IMR-90 (cell line): ENCODE measurements at regions not wholly inside any gene's neighbourhood (a gene's known extent, or its start where the extent isn't known, plus 50 kb on each side); places are given as distances from the start of the nearest gene placed in this dataset.

ENCODE experiments used
- ATAC-seq: fragments of 200-7000 bp; cut with Tn5 transposase; 2 replicates; pipeline ENCODE4 v1.9.1; 2020; ENCODE audit warnings: low read depth, mild to moderate bottlenecking, moderate library complexity
- BruUV-seq: library from RNA; stranded (reverse); fragments of 400-500 nt; replicated peaks from 2 replicates; lab custom pipeline; 2021; lab: Mats Ljungman, UMichigan
- CTCF ChIA-PET: fragments of 300-600 bp; formaldehyde crosslinking; extraction: SDS; loops from one replicate; lab custom pipeline; 2021; ENCODE audit warnings: antibody characterized with exemption; lab: Yijun Ruan, JAX
- POLR2A ChIA-PET: fragments of 300-600 bp; sonication (Branson Sonifier 250); formaldehyde crosslinking; loops from one replicate; lab custom pipeline; 2022; ENCODE audit warnings: antibody characterized with exemption; ENCODE audit not compliant: unreplicated experiment; lab: Charles Lee
- DNase-seq: peaks from one replicate; pipeline ENCODE4 v3.0.0; 2013
- H2AFZ ChIP-seq: replicated peaks from 2 replicates; pipeline ENCODE3; 2013; ENCODE audit warnings: low read length, mild to moderate bottlenecking; ENCODE audit not compliant: poor library complexity
- H2AK5ac ChIP-seq: 2 replicates; pipeline ENCODE4 v1.6.1; 2013; ENCODE audit warnings: low read depth, low read length, inconsistent platforms
- H2AK9ac ChIP-seq: replicated peaks from 2 replicates; pipeline ENCODE3; 2013; ENCODE audit warnings: mild to moderate bottlenecking, low read depth, low read length, moderate library complexity; ENCODE audit not compliant: poor library complexity
- H2BK120ac ChIP-seq: 2 replicates; pipeline ENCODE4 v1.6.1; 2013; ENCODE audit warnings: low read depth, low read length, inconsistent platforms
- H2BK15ac ChIP-seq: 3 replicates; pipeline ENCODE4 v1.6.1; 2013; ENCODE audit warnings: low read depth, low read length, inconsistent platforms
- H2BK20ac ChIP-seq: 2 replicates; pipeline ENCODE4 v1.6.1; 2013; ENCODE audit warnings: low read depth, mild to moderate bottlenecking, inconsistent platforms, low read length, moderate library complexity
- H2BK5ac ChIP-seq: 2 replicates; pipeline ENCODE4 v1.6.1; 2013; ENCODE audit warnings: mild to moderate bottlenecking, low read depth, low read length, inconsistent platforms; ENCODE audit not compliant: poor library complexity, severe bottlenecking
- H3K14ac ChIP-seq: replicated peaks from 2 replicates; pipeline ENCODE4 v1.6.1; 2013; ENCODE audit warnings: low read depth, low read length, inconsistent platforms
- H3K18ac ChIP-seq: 2 replicates; pipeline ENCODE4 v1.6.1; 2013; ENCODE audit warnings: low read depth, low read length, control low read depth
- H3K23ac ChIP-seq: 2 replicates; pipeline ENCODE4 v1.6.1; 2013; ENCODE audit warnings: low read depth, low read length, inconsistent platforms
- H3K27ac ChIP-seq: 2 replicates; pipeline ENCODE4 v1.5.1; 2013; ENCODE audit warnings: mild to moderate bottlenecking, control low read depth, low read length; ENCODE audit not compliant: insufficient read depth
- H3K27me3 ChIP-seq: 2 replicates; pipeline ENCODE4 v1.6.1; 2013; ENCODE audit warnings: low read length; ENCODE audit not compliant: control insufficient read depth, insufficient read depth
- H3K36me3 ChIP-seq: 2 replicates; pipeline ENCODE4 v1.6.1; 2013; ENCODE audit warnings: low read length, mixed read lengths; ENCODE audit not compliant: control insufficient read depth, insufficient read depth
- H3K4ac ChIP-seq: 2 replicates; pipeline ENCODE4 v1.6.1; 2013; ENCODE audit warnings: low read depth, low read length, inconsistent platforms
- H3K4me1 ChIP-seq: 2 replicates; pipeline ENCODE4 v1.6.1; 2013; ENCODE audit warnings: low read length, mixed read lengths; ENCODE audit not compliant: control insufficient read depth, insufficient read depth
- H3K4me2 ChIP-seq: 2 replicates; pipeline ENCODE4 v1.6.1; 2013; ENCODE audit warnings: low read depth, mild to moderate bottlenecking, control low read depth, low read length, moderate library complexity
- H3K4me3 ChIP-seq: 2 replicates; pipeline ENCODE4 v1.5.1; 2013; ENCODE audit warnings: low read depth, mild to moderate bottlenecking, control low read depth, low read length, moderate library complexity; ENCODE audit not compliant: insufficient read depth
- H3K56ac ChIP-seq: 2 replicates; pipeline ENCODE4 v1.6.1; 2013; ENCODE audit warnings: low read length, inconsistent platforms; ENCODE audit not compliant: insufficient read depth; ENCODE audit errors: extremely low read depth
- H3K79me1 ChIP-seq, 2 experiments: 2 replicates each; pipeline ENCODE4 v1.6.1; 2013; ENCODE audit warnings: low read length in 2 of 2, inconsistent platforms in 1 of 2, low read depth in 1 of 2
- H3K9ac ChIP-seq: 2 replicates; pipeline ENCODE4 v1.6.1; 2013; ENCODE audit warnings: low read depth, low read length, control low read depth
- H3K9me1 ChIP-seq: 2 replicates; pipeline ENCODE4 v1.6.1; 2013; ENCODE audit warnings: low read length, inconsistent platforms; ENCODE audit not compliant: insufficient read depth
- H3K9me3 ChIP-seq: 2 replicates; pipeline ENCODE4 v1.6.1; 2013; ENCODE audit warnings: low read length; ENCODE audit not compliant: control insufficient read depth, insufficient read depth
- H4K20me1 ChIP-seq: 2 replicates; pipeline ENCODE4 v1.6.1; 2013; ENCODE audit warnings: low read length, inconsistent platforms; ENCODE audit not compliant: insufficient read depth
- H4K5ac ChIP-seq: 2 replicates; pipeline ENCODE4 v1.6.1; 2013; ENCODE audit warnings: mild to moderate bottlenecking, low read depth, low read length, control low read depth
- H4K8ac ChIP-seq, 2 experiments: 2 replicates each; pipeline ENCODE4 v1.6.1; 2013; ENCODE audit warnings: low read depth in 2 of 2, low read length in 2 of 2, control low read depth in 1 of 2, inconsistent platforms in 1 of 2
- H4K91ac ChIP-seq: 2 replicates; pipeline ENCODE4 v1.6.1; 2013; ENCODE audit warnings: low read depth, low read length, inconsistent platforms; ENCODE audit not compliant: insufficient read depth
- BHLHE40 ChIP-seq: fragments of 150-350 bp; IDR thresholded peaks from 2 replicates; pipeline ENCODE4 v1.6.1; 2016; ENCODE audit warnings: mild to moderate bottlenecking, low read depth, low read length
- CEBPB ChIP-seq: IDR thresholded peaks from 2 replicates; pipeline ENCODE4 v1.6.1; 2012; ENCODE audit warnings: low read depth, low read length, improper control_type of control experiment
- CHD1 ChIP-seq: IDR thresholded peaks from 2 replicates; pipeline ENCODE4 v1.6.1; 2012; ENCODE audit warnings: low read depth, low read length, improper control_type of control experiment
- CTCF ChIP-seq: conservative IDR thresholded peaks from 2 replicates; pipeline ENCODE4 v1.5.1; 2012; ENCODE audit warnings: mild to moderate bottlenecking, low read depth, low read length, improper control_type of control experiment
- ELK1 ChIP-seq: fragments of 150-350 bp; IDR thresholded peaks from 2 replicates; pipeline ENCODE4 v1.6.1; 2016; ENCODE audit warnings: low read depth, mild to moderate bottlenecking, low read length, moderate library complexity, borderline replicate concordance
- FOS ChIP-seq: fragments of 150-350 bp; IDR thresholded peaks from 2 replicates; pipeline ENCODE4 v1.6.1; 2016; ENCODE audit warnings: low read depth, low read length
- MAFK ChIP-seq: IDR thresholded peaks from 2 replicates; pipeline ENCODE4 v1.6.1; 2012; ENCODE audit warnings: low read depth, low read length, improper control_type of control experiment
- MAZ ChIP-seq: IDR thresholded peaks from 2 replicates; pipeline ENCODE4 v1.6.1; 2012; ENCODE audit warnings: low read depth, mild to moderate bottlenecking, low read length, improper control_type of control experiment, moderate library complexity, borderline replicate concordance
- MXI1 ChIP-seq: IDR thresholded peaks from 2 replicates; pipeline ENCODE4 v1.6.1; 2012; ENCODE audit warnings: low read depth, mild to moderate bottlenecking, low read length, moderate library complexity, borderline replicate concordance
- NFE2L2 ChIP-seq: fragments of 150-350 bp; IDR thresholded peaks from 2 replicates; pipeline ENCODE4 v1.6.1; 2016; ENCODE audit warnings: low read depth, mild to moderate bottlenecking, low read length
- POLR2A ChIP-seq: IDR thresholded peaks from 2 replicates; pipeline ENCODE4 v1.6.1; 2012; ENCODE audit warnings: mild to moderate bottlenecking, low read depth, low read length
- RAD21 ChIP-seq: IDR thresholded peaks from 2 replicates; pipeline ENCODE4 v1.6.1; 2012; ENCODE audit warnings: low read length, improper control_type of control experiment
- RCOR1 ChIP-seq: IDR thresholded peaks from 2 replicates; pipeline ENCODE4 v1.6.1; 2012; ENCODE audit warnings: mild to moderate bottlenecking, low read length, improper control_type of control experiment; ENCODE audit not compliant: insufficient replicate concordance
- RFX5 ChIP-seq: IDR thresholded peaks from 2 replicates; pipeline ENCODE4 v1.8.0; 2012; ENCODE audit warnings: low read depth, mild to moderate bottlenecking, low read length, moderate library complexity
- SMC3 ChIP-seq: fragments of 150-350 bp; IDR thresholded peaks from 2 replicates; pipeline ENCODE4 v1.6.1; 2016; ENCODE audit warnings: low read depth, mild to moderate bottlenecking, antibody characterized with exemption, low read length, moderate library complexity
- USF2 ChIP-seq: fragments of 150-350 bp; IDR thresholded peaks from 2 replicates; pipeline ENCODE4 v1.6.1; 2017; ENCODE audit warnings: mild to moderate bottlenecking, antibody characterized with exemption, low read length, low read depth
- WGBS, 2 experiments: methylation state at CpG; one replicate each; pipeline versions ENCODE4 v1.1.5 to v1.1.7; 2013; ENCODE audit warnings: missing lambda C conversion rate in 2 of 2; ENCODE audit not compliant: insufficient read length in 1 of 2; ENCODE audit errors: extremely low coverage in 2 of 2; 5-methylcytosine and 5-hydroxymethylcytosine counted together
- dilution Hi-C: fragments of 300-500 bp; cut with HindIII; formaldehyde crosslinking; loops from one replicate; pipeline ENCODE4 v1.14.3; 2018; ENCODE audit warnings: low sequenced_read_pairs; ENCODE audit not compliant: unreplicated experiment
- in situ Hi-C: fragments of 300-500 bp; cut with MboI; formaldehyde crosslinking; loops from 3 replicates; pipeline ENCODE4 v1.14.3; 2019; ENCODE audit warnings: low sequenced_read_pairs, inconsistent platforms, mixed read lengths
- intact Hi-C: fragments of 100-400 bp; cut with micrococcal nuclease; formaldehyde crosslinking; loops from 2 replicates; pipeline ENCODE4 v1.10.0; 2022

GRCh38 chr6:87825821-87826221 is 123.8 kb upstream of the AKIRIN2 start:
- Histone ChIP-seq H2BK120ac (no peak overlapping the region), H4K8ac (no peak overlapping the region), H3K9me3 (no peaks in the 10 kb centered on the region), H4K20me1 (no peaks in the 10 kb centered on the region), H3K14ac (no peak overlapping the region), H3K27ac (no peak overlapping the region), H3K79me1 (no peaks in the 10 kb centered on the region), H3K9me1 (no peaks in the 10 kb centered on the region), H2AK5ac (no peak overlapping the region), H3K4me2 (no peak overlapping the region), H3K27me3 (no peaks in the 10 kb centered on the region; the same call in 1 of the 2 replicates), H2AFZ (no peak overlapping the region), H2BK20ac (no peak overlapping the region), H2AK9ac (no peak overlapping the region), H2BK5ac (no peak overlapping the region), H3K4me1 (no peaks in the 10 kb centered on the region), H3K56ac (no peak overlapping the region), H3K4me3 (no peak overlapping the region), H3K4ac (no peak overlapping the region), H3K9ac (no peak overlapping the region), H3K23ac (no peak overlapping the region), H3K18ac (no peak overlapping the region), H4K91ac (no peak overlapping the region), H4K5ac (no peak overlapping the region), H3K36me3 (no peaks in the 10 kb centered on the region), H2BK15ac (no peak overlapping the region)
- in situ Hi-C loops (no loop called here), dilution Hi-C loops (no loop called here), intact Hi-C loops (no loop called here)
- ChIA-PET POLR2A (no interaction called here), CTCF (interaction anchor here (1.0 kb wide), 1 partner anchor 9 kb away, joined by 3 read pairs; no protein-coding TSS in a partner anchor)
- no CpG with 5 or more reads among the region's 2 CpGs for whole genome bisulfite sequencing, 2 experiments
- ATAC-seq = no peak
- BruUV-seq = no TSS peak
- TF ChIP-seq BHLHE40 (no peak), CHD1 (no peak), RCOR1 (no peak), NFE2L2 (no peak), MXI1 (no peak), ELK1 (no peak), CEBPB (no peak), MAFK (no peak), RFX5 (no peak), USF2 (no peak), RAD21 (no peak), CTCF (no peak), SMC3 (no peak), FOS (no peak), MAZ (no peak), POLR2A (no peak)
- DNase-seq = no peak
